Gastrocnemius medialis (tissue), 4 donors: ENCODE measurements at regions not wholly inside any gene's neighbourhood (a gene's known extent, or its start where the extent isn't known, plus 50 kb on each side); places are given as distances from the start of the nearest gene placed in this dataset.

Source experiments
- POLR2A ChIP-seq, 2 donors: fragments of 450-650 bp; IDR thresholded peaks; one replicate each; pipeline ENCODE4 v1.6.1; 2017; ENCODE audit warnings: antibody characterized with exemption in 2 of 2, mild to moderate bottlenecking in 2 of 2, moderate library complexity in 2 of 2
- TF ChIP-seq, protein P1 (sequence below), 5 experiments: fragments of 450-650 bp in 3 of 5; fragments of 200-600 bp in 2 of 5; sonication (generic) in 2 of 5; IDR thresholded peaks in 4 of 5; conservative IDR thresholded peaks in 1 of 5; 1 replicate in 4 of 5; 2 replicates in 1 of 5; pipeline ENCODE4 v1.5.1; 2016 to 2019; ENCODE audit warnings: antibody characterized with exemption in 5 of 5, mild to moderate bottlenecking in 3 of 5, moderate library complexity in 3 of 5

DNA sequence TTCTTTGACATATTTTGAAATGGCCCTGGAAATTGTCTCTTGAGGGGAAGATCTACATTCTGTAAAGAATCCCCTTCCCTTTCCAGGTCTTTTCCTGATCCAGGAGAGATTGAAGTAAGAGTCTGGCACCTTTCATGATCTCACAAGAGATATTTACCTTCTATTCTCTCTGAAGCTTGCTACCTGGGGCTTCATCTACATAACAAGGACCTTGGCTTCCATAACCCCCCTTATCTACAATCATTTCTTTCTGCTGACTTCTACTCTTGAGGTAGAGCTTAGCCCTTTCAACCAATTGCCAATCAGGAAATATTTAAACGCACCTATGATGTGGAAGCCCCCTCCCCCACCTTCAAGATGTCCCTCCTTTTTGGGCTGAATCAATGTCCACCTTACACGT is 383.7 kb upstream of the MAGEB18 start:
- no peak for TF ChIP-seq POLR2A (IDR thresholded peaks at IDR 0.05)
- TF ChIP-seq, protein P1, sequence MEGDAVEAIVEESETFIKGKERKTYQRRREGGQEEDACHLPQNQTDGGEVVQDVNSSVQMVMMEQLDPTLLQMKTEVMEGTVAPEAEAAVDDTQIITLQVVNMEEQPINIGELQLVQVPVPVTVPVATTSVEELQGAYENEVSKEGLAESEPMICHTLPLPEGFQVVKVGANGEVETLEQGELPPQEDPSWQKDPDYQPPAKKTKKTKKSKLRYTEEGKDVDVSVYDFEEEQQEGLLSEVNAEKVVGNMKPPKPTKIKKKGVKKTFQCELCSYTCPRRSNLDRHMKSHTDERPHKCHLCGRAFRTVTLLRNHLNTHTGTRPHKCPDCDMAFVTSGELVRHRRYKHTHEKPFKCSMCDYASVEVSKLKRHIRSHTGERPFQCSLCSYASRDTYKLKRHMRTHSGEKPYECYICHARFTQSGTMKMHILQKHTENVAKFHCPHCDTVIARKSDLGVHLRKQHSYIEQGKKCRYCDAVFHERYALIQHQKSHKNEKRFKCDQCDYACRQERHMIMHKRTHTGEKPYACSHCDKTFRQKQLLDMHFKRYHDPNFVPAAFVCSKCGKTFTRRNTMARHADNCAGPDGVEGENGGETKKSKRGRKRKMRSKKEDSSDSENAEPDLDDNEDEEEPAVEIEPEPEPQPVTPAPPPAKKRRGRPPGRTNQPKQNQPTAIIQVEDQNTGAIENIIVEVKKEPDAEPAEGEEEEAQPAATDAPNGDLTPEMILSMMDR (IDR thresholded peaks at IDR 0.05 in 4 of 5, conservative IDR thresholded peaks at IDR 0.05 in 1 of 5): no peak
